Omental fat pad (tissue), 3 donors: ENCODE measurements at regions not wholly inside any gene's neighbourhood (a gene's known extent, or its start where the extent isn't known, plus 50 kb on each side); places are given as distances from the start of the nearest gene placed in this dataset.

Experiments used
- ATAC-seq: fragments of 150-250 bp; one replicate; pipeline ENCODE4 v1.9.1; 2016; ENCODE audit warnings: mild to moderate bottlenecking, moderate library complexity; ENCODE audit not compliant: low FRiP score
- DNase-seq: peaks from one replicate; pipeline ENCODE4 v3.0.0-alpha.2; 2019; ENCODE audit warnings: low spot score
- TF ChIP-seq, protein P1 (sequence below), 3 donors: fragments of 450-650 bp; IDR thresholded peaks; one replicate each; pipeline ENCODE4 v1.5.1; 2016 to 2017; ENCODE audit warnings: antibody characterized with exemption in 3 of 3, mild to moderate bottlenecking in 3 of 3, moderate library complexity in 2 of 3

DNA sequence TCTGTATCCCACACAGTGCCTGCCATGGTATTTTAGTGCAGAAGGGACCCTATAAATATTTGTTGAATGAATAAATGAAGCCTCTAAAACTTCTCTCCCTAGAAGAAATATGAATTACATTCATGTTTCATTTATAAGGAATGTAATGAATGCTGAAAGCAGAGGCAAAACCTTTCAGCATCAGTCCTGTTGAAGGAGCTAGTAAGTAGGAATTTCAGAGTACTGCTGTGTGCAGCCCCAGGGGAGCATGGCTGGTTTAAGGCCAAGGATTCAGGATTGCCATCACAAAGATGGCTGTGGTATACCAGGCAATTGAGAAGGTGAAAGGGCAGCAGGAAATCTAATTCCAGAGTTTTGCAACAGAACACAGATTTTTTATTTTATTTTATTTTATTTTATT, 1131.4 kb downstream of the IGSF11 start:
- ATAC-seq: no peak
- TF ChIP-seq, protein P1, sequence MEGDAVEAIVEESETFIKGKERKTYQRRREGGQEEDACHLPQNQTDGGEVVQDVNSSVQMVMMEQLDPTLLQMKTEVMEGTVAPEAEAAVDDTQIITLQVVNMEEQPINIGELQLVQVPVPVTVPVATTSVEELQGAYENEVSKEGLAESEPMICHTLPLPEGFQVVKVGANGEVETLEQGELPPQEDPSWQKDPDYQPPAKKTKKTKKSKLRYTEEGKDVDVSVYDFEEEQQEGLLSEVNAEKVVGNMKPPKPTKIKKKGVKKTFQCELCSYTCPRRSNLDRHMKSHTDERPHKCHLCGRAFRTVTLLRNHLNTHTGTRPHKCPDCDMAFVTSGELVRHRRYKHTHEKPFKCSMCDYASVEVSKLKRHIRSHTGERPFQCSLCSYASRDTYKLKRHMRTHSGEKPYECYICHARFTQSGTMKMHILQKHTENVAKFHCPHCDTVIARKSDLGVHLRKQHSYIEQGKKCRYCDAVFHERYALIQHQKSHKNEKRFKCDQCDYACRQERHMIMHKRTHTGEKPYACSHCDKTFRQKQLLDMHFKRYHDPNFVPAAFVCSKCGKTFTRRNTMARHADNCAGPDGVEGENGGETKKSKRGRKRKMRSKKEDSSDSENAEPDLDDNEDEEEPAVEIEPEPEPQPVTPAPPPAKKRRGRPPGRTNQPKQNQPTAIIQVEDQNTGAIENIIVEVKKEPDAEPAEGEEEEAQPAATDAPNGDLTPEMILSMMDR (IDR thresholded peaks at IDR 0.05): no peak

DNA sequence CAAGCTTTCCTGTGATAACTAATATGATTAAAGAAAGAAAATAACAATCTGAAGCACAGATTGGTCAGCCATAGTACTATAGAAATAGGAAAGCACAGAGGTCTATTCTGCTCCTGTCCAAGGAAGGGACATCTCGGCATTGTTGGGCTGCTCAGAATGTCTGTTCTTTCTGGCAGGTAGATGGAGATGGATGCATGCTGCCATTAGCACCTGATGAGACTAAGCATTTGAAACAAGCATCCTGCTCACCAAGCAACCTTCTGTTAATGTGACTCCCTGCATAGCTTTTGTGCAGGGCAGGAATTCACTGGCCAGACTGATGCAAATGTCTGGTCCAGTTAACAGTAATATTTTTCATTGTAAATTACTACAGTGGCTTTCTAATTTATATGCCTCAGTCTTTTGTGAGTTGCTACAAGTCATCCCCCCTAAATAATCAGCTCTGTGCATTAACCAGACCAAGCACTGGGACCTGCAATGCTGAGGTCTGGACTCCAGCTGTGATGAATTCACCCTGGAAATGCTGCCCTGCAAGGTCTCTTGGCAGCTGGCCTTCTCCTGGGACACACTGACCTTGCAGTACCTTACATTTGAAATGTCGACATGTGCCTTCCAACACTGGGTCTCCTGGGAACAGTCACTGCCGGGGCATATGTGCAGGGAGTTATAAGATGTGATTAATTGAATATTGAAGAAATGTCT, 1123.7 kb downstream of the IGSF11 start:
- ATAC-seq: no peak
- TF ChIP-seq, protein P1 (IDR thresholded peaks at IDR 0.05): no peak
- DNase-seq: no peak

More for the DNA sequence above, 1131.4 kb downstream of the IGSF11 start:
- no peak for DNase-seq

GRCh38 chr3:117912352-117912751, 1122.3 kb downstream of the IGSF11 start:
- DNase-seq: no peak
- no peak for ATAC-seq
- TF ChIP-seq, protein P1 (IDR thresholded peaks at IDR 0.05): no peak

DNA sequence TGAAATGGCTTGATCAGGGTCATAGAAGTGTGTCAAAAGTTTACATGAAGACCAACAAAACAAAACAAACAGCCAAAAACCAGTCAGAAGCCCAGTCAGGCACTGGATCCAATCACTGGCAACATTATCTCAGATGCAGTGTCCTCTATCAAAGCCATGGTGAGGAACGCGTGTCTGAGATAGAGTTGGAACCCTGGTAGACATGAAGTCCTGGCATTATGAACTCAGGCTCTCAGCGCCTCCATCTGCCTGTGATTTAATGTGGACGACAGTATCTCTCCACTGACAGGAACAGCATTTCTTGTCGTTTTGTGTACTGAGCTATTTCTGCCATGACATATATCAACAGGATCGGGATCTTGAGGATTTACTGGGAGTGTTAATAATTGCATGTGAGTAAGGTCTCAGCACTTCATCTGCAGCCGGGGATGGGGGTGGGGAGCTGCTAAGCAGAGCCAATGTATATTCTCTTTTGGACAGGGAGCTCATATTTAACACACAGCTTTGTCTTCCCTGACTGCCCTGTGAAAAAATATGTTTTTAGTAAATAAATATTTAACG, 1120.0 kb downstream of the IGSF11 start:
- TF ChIP-seq, protein P1 (IDR thresholded peaks at IDR 0.05): no peak
- DNase-seq: no peak
- no peak for ATAC-seq

DNA sequence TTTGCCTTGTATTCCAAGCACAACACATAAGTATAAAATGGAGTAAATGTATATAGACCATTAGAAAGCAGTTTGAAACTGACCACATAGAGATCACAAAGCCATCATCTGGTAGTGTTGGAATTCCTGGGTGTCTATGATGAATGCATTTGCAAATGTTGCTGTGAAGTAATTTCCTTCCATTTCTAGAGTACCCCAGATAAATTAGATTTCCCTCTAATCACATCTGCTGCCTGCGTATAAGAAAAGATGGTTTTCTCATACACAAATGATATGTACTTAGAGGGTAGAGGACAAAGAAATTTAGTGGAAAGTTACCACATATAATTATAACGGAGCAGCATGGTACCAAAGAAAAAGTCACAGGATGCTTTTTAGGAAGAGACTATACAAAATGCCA, 1117.8 kb downstream of the IGSF11 start:
- no peak for DNase-seq
- TF ChIP-seq, protein P1 (IDR thresholded peaks at IDR 0.05): no peak
- no peak for ATAC-seq

GRCh38 chr3:117919621-117920020, 1115.0 kb downstream of the IGSF11 start:
- TF ChIP-seq, protein P1 (IDR thresholded peaks at IDR 0.05): no peak
- no peak for ATAC-seq
- no peak for DNase-seq
